Effector memory CD8-positive, alpha-beta T cell (primary cell): ENCODE measurements at regions not wholly inside any gene's neighbourhood (a gene's known extent, or its start where the extent isn't known, plus 50 kb on each side); places are given as distances from the start of the nearest gene placed in this dataset.

Experiments
- ATAC-seq: fragments of 150-1000 bp; cut with Tn5 transposase; replicated peaks from 2 replicates; pipeline ENCODE4 v1.10.0; 2021; ENCODE audit warnings: mild to moderate bottlenecking, moderate library complexity
- DNase-seq, 3 experiments: peaks; one replicate each; pipeline ENCODE4 v3.0.0; 2021
- H3K27ac Mint-ChIP-seq, 2 donors: one replicate each; pipeline ENCODE4 v1.8.0; 2022; ENCODE audit warnings: mild to moderate bottlenecking in 2 of 2, mixed read lengths in 2 of 2, moderate library complexity in 2 of 2
- H3K27me3 Mint-ChIP-seq, 2 donors: one replicate each; pipeline ENCODE4 v1.8.0; 2022; ENCODE audit warnings: mixed read lengths in 2 of 2
- H3K36me3 Mint-ChIP-seq: one replicate; pipeline ENCODE4 v1.8.0; 2022; ENCODE audit warnings: mild to moderate bottlenecking, moderate library complexity, mixed read lengths; ENCODE audit not compliant: insufficient read depth
- H3K4me1 Mint-ChIP-seq, 2 donors: one replicate each; pipeline ENCODE4 v1.8.0; 2022; ENCODE audit warnings: low read depth in 2 of 2, mixed read lengths in 2 of 2
- H3K4me3 Mint-ChIP-seq, 2 donors: one replicate each; pipeline ENCODE4 v1.8.0; 2022; ENCODE audit warnings: mild to moderate bottlenecking in 2 of 2, mixed read lengths in 2 of 2, moderate library complexity in 2 of 2
- H3K9me3 Mint-ChIP-seq, 2 donors: one replicate each; pipeline ENCODE4 v1.8.0; 2022; ENCODE audit warnings: mixed read lengths in 2 of 2

- peaks cover 14 to 29% of the 10 kb centered on the region in 2 donors for H3K27me3 Mint-ChIP-seq
- H3K4me3 Mint-ChIP-seq: no peak overlapping the region
- DNase-seq: no peak
- no peaks in the 10 kb centered on the region for H3K36me3 Mint-ChIP-seq
- H3K4me1 Mint-ChIP-seq: no peaks in the 10 kb centered on the region
- H3K9me3 Mint-ChIP-seq: no peaks in the 10 kb centered on the region
- no peak for ATAC-seq
- no peak overlapping the region for H3K27ac Mint-ChIP-seq
These were observed 154.8 kb upstream of the CTNNB1 start for GRCh38 chr3:41044523-41044922.

- Mint-ChIP-seq H3K27ac (no peak overlapping the region), H3K9me3 (no peaks in the 10 kb centered on the region), H3K4me1 (no peaks in the 10 kb centered on the region), H3K27me3 (peaks cover 16 to 29% of the 10 kb centered on the region in 2 donors), H3K36me3 (no peaks in the 10 kb centered on the region), H3K4me3 (no peak overlapping the region)
- ATAC-seq (no peak), DNase-seq (no peak)
These were observed 153.8 kb upstream of the CTNNB1 start for GRCh38 chr3:41045491-41045890.

GRCh38 chr3:41050144-41050543 is 149.2 kb upstream of the CTNNB1 start:
- H3K4me3 Mint-ChIP-seq: no peak overlapping the region
- peaks cover 16 to 36% of the 10 kb centered on the region in 2 donors for H3K27me3 Mint-ChIP-seq
- DNase-seq (no peak), ATAC-seq (no peak)
- no peaks in the 10 kb centered on the region for H3K9me3 Mint-ChIP-seq
- H3K36me3 Mint-ChIP-seq: no peaks in the 10 kb centered on the region
- no peaks in the 10 kb centered on the region for H3K4me1 Mint-ChIP-seq
- H3K27ac Mint-ChIP-seq: no peak overlapping the region

- no peaks in the 10 kb centered on the region for H3K4me1 Mint-ChIP-seq
- H3K36me3 Mint-ChIP-seq: no peaks in the 10 kb centered on the region
- H3K27me3 Mint-ChIP-seq: peaks cover 16 to 36% of the 10 kb centered on the region in 2 donors
- ATAC-seq (no peak), DNase-seq (no peak)
- H3K4me3 Mint-ChIP-seq: no peak overlapping the region
- H3K27ac Mint-ChIP-seq: no peak overlapping the region
- no peaks in the 10 kb centered on the region for H3K9me3 Mint-ChIP-seq
These were observed 146.1 kb upstream of the CTNNB1 start for GRCh38 chr3:41053220-41053619.

- H3K4me3 Mint-ChIP-seq: no peak overlapping the region
- H3K9me3 Mint-ChIP-seq: no peaks in the 10 kb centered on the region
- H3K4me1 Mint-ChIP-seq: no peaks in the 10 kb centered on the region
- H3K27ac Mint-ChIP-seq: no peak overlapping the region
- peaks cover 35 to 48% of the 10 kb centered on the region in 2 donors for H3K27me3 Mint-ChIP-seq
- ATAC-seq: no peak
- H3K36me3 Mint-ChIP-seq: no peaks in the 10 kb centered on the region
- no peak for DNase-seq
These were observed 139.2 kb upstream of the CTNNB1 start for GRCh38 chr3:41060106-41060505.

GRCh38 chr3:41064070-41064469 is 135.2 kb upstream of the CTNNB1 start:
- ATAC-seq (no peak), DNase-seq (no peak)
- Mint-ChIP-seq H3K27me3 (peaks cover 35 to 64% of the 10 kb centered on the region in 2 donors), H3K36me3 (no peaks in the 10 kb centered on the region), H3K9me3 (no peaks in the 10 kb centered on the region), H3K4me3 (no peak overlapping the region), H3K4me1 (no peaks in the 10 kb centered on the region), H3K27ac (no peak overlapping the region)

- no peaks in the 10 kb centered on the region for H3K9me3 Mint-ChIP-seq
- H3K36me3 Mint-ChIP-seq: no peaks in the 10 kb centered on the region
- no peak overlapping the region for H3K27ac Mint-ChIP-seq
- ATAC-seq (no peak), DNase-seq (no peak)
- no peak overlapping the region for H3K4me3 Mint-ChIP-seq
- H3K4me1 Mint-ChIP-seq: no peaks in the 10 kb centered on the region
- H3K27me3 Mint-ChIP-seq: peaks cover 35 to 64% of the 10 kb centered on the region in 2 donors
These were observed 134.8 kb upstream of the CTNNB1 start for GRCh38 chr3:41064526-41064925.

GRCh38 chr3:41065340-41065739 is 134.0 kb upstream of the CTNNB1 start:
- Mint-ChIP-seq H3K4me1 (no peaks in the 10 kb centered on the region), H3K36me3 (no peaks in the 10 kb centered on the region), H3K27me3 (peaks cover 32 to 64% of the 10 kb centered on the region in 2 donors), H3K9me3 (no peaks in the 10 kb centered on the region), H3K4me3 (no peak overlapping the region), H3K27ac (no peak overlapping the region)
- ATAC-seq: no peak
- no peak for DNase-seq

GRCh38 chr3:41073190-41073589 is 126.1 kb upstream of the CTNNB1 start:
- no peaks in the 10 kb centered on the region for H3K9me3 Mint-ChIP-seq
- no peaks in the 10 kb centered on the region for H3K4me1 Mint-ChIP-seq
- H3K27ac Mint-ChIP-seq: no peak overlapping the region
- H3K36me3 Mint-ChIP-seq: no peaks in the 10 kb centered on the region
- ATAC-seq: no peak
- DNase-seq: no peak
- peaks cover 16 to 17% of the 10 kb centered on the region in 2 donors for H3K27me3 Mint-ChIP-seq
- H3K4me3 Mint-ChIP-seq: no peak overlapping the region

- H3K9me3 Mint-ChIP-seq: no peaks in the 10 kb centered on the region
- no peak for ATAC-seq
These were observed 123.3 kb upstream of the CTNNB1 start for GRCh38 chr3:41075975-41076374.

GRCh38 chr3:41076399-41076798 is 122.9 kb upstream of the CTNNB1 start:
- DNase-seq (no peak), ATAC-seq (no peak)
- Mint-ChIP-seq H3K4me1 (no peaks in the 10 kb centered on the region), H3K9me3 (no peaks in the 10 kb centered on the region), H3K27ac (no peak overlapping the region), H3K27me3 (peaks cover 13 to 27% of the 10 kb centered on the region in 2 donors), H3K36me3 (no peaks in the 10 kb centered on the region), H3K4me3 (no peak overlapping the region)

More at GRCh38 chr3:41075975-41076374, 123.3 kb upstream of the CTNNB1 start:
- H3K4me3 Mint-ChIP-seq: no peak overlapping the region
- no peaks in the 10 kb centered on the region for H3K4me1 Mint-ChIP-seq
- no peak overlapping the region for H3K27ac Mint-ChIP-seq
- no peak for DNase-seq
- no peaks in the 10 kb centered on the region for H3K36me3 Mint-ChIP-seq
- H3K27me3 Mint-ChIP-seq: peaks cover 16 to 28% of the 10 kb centered on the region in 2 donors

- Mint-ChIP-seq H3K4me3 (no peak overlapping the region), H3K9me3 (no peaks in the 10 kb centered on the region), H3K4me1 (no peaks in the 10 kb centered on the region), H3K27me3 (peaks cover 16 to 27% of the 10 kb centered on the region in 2 donors), H3K36me3 (no peaks in the 10 kb centered on the region), H3K27ac (no peak overlapping the region)
- ATAC-seq (no peak), DNase-seq (no peak)
These were observed 119.2 kb upstream of the CTNNB1 start for GRCh38 chr3:41080141-41080540.

GRCh38 chr3:41088882-41089281 is 110.4 kb upstream of the CTNNB1 start:
- Mint-ChIP-seq H3K36me3 (no peaks in the 10 kb centered on the region), H3K4me1 (no peaks in the 10 kb centered on the region), H3K27ac (no peak overlapping the region), H3K4me3 (no peak overlapping the region), H3K9me3 (no peaks in the 10 kb centered on the region), H3K27me3 (peaks cover 25 to 33% of the 10 kb centered on the region in 2 donors)
- no peak for DNase-seq
- no peak for ATAC-seq

- H3K36me3 Mint-ChIP-seq: no peaks in the 10 kb centered on the region
- H3K27me3 Mint-ChIP-seq: peaks cover 24 to 26% of the 10 kb centered on the region in 2 donors
- no peaks in the 10 kb centered on the region for H3K9me3 Mint-ChIP-seq
- ATAC-seq (no peak), DNase-seq (no peak)
- H3K4me1 Mint-ChIP-seq: no peaks in the 10 kb centered on the region
- H3K27ac Mint-ChIP-seq: no peak overlapping the region
- H3K4me3 Mint-ChIP-seq: no peak overlapping the region
These were observed 109.7 kb upstream of the CTNNB1 start for GRCh38 chr3:41089566-41089965.

GRCh38 chr3:41092844-41093243 is 106.5 kb upstream of the CTNNB1 start:
- Mint-ChIP-seq H3K36me3 (peaks cover 3% of the 10 kb centered on the region), H3K27me3 (peaks cover 2 to 14% of the 10 kb centered on the region in 2 donors), H3K4me1 (no peaks in the 10 kb centered on the region), H3K9me3 (no peaks in the 10 kb centered on the region), H3K4me3 (no peak overlapping the region), H3K27ac (no peak overlapping the region)
- DNase-seq (no peak), ATAC-seq (no peak)
